ENCODE measurements at regions not wholly inside any gene's neighbourhood (a gene's known extent, or its start where the extent isn't known, plus 50 kb on each side); places are given as distances from the start of the nearest gene placed in this dataset.

DNA sequence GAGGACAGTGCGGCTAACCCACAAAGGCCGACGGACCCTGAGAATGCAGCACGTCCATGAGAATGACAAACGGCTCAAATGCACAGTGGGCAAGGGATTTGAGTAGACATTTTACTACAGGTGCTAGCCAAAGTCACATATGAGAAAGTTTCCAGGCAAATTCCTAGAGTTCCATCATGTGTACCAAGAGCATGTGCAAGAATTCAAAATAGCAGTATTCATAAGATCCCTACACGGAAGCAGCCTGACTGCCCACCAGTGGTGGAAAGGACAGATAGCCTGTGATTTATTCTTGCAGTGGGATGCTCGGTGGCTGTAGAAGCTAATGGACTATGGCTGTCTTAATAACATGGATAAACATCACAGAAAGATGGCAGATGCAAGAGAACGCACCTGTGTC is 68.0 kb downstream of the RGS12 start:
- no peak overlapping the region for H3K9ac ChIP-seq (ENCODE audit: extremely low read depth, low read length, poor library complexity, severe bottlenecking)
- TF ChIP-seq CTCF (conservative IDR thresholded peaks at IDR 0.05): no peak
- H3K4me1 ChIP-seq (ENCODE audit: control insufficient read depth, insufficient read depth, low read length): no peaks in the 10 kb centered on the region
- Mint-ChIP-seq H3K4me3 (no peak overlapping the region), H3K27ac (no peak overlapping the region), H3K36me3 (ENCODE audit: low read depth) (no peaks in the 10 kb centered on the region), H3K4me1 (no peaks in the 10 kb centered on the region), H3K27me3 (ENCODE audit: insufficient read depth) (no peaks in the 10 kb centered on the region), H3K9me3 (no peaks in the 10 kb centered on the region)
- no peaks in the 10 kb centered on the region for H3K9me3 ChIP-seq (ENCODE audit: control insufficient read depth, low read length)
- no peaks in the 10 kb centered on the region for H3K36me3 ChIP-seq (ENCODE audit: control insufficient read depth, insufficient read depth, low read length)
- WGBS, 2 experiments (ENCODE audit: insufficient coverage in 1 of 2, insufficient read length in 1 of 2): 96 to 99% methylated on average over 8 of the region's 8 CpGs
- H3K4me3 ChIP-seq (ENCODE audit: low read length): no peak overlapping the region
- no peaks in the 10 kb centered on the region for H3K27me3 ChIP-seq (ENCODE audit: control insufficient read depth, insufficient read depth, low read length, poor library complexity, severe bottlenecking)
- no peak overlapping the region for H3K27ac ChIP-seq (ENCODE audit: low read depth, low read length)
- DNase-seq: no peak

DNA sequence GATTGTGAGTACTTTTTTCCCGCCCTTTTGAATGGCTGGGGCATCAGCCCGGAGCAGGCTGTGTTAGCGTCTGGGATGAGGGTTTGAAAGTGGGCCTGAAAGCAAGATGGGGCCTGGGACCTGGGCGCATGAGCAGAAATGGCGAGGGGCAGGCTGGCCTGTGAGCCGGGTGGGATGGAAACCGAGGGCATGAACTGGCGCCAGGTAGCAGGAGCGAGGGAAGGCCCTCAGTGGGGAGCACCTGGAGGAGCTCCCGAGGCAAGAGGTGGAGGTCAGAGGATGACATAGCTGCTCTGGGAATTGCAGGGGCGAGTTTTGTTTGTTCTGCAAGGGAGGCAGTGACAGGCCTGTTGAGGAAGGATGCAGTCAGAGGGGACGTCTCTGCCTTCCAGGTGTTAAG is 68.6 kb downstream of the RGS12 start:
- Mint-ChIP-seq H3K9me3 (no peaks in the 10 kb centered on the region), H3K27me3 (ENCODE audit: insufficient read depth) (no peaks in the 10 kb centered on the region), H3K36me3 (ENCODE audit: low read depth) (no peaks in the 10 kb centered on the region), H3K4me1 (no peaks in the 10 kb centered on the region), H3K27ac (no peak overlapping the region), H3K4me3 (no peak overlapping the region)
- H3K27ac ChIP-seq (ENCODE audit: low read depth, low read length): no peak overlapping the region
- DNase-seq: no peak
- H3K4me1 ChIP-seq (ENCODE audit: control insufficient read depth, insufficient read depth, low read length): no peaks in the 10 kb centered on the region
- no peak overlapping the region for H3K9ac ChIP-seq (ENCODE audit: extremely low read depth, low read length, poor library complexity, severe bottlenecking)
- TF ChIP-seq CTCF (conservative IDR thresholded peaks at IDR 0.05): no peak
- no peak overlapping the region for H3K4me3 ChIP-seq (ENCODE audit: low read length)
- no peaks in the 10 kb centered on the region for H3K27me3 ChIP-seq (ENCODE audit: control insufficient read depth, insufficient read depth, low read length, poor library complexity, severe bottlenecking)
- H3K36me3 ChIP-seq (ENCODE audit: control insufficient read depth, insufficient read depth, low read length): no peaks in the 10 kb centered on the region
- H3K9me3 ChIP-seq (ENCODE audit: control insufficient read depth, low read length): no peaks in the 10 kb centered on the region
- WGBS, 2 experiments (ENCODE audit: insufficient coverage in 1 of 2, insufficient read length in 1 of 2): 95 to 98% methylated on average over 9 to 12 of the region's 12 CpGs

- Mint-ChIP-seq H3K4me3 (no peak overlapping the region), H3K4me1 (peaks cover 1% of the 10 kb centered on the region), H3K27ac (no peak overlapping the region), H3K9me3 (no peaks in the 10 kb centered on the region), H3K27me3 (ENCODE audit: insufficient read depth) (no peaks in the 10 kb centered on the region), H3K36me3 (ENCODE audit: low read depth) (no peaks in the 10 kb centered on the region)
- Histone ChIP-seq H3K36me3 (ENCODE audit: control insufficient read depth, insufficient read depth, low read length) (no peaks in the 10 kb centered on the region), H3K27me3 (ENCODE audit: control insufficient read depth, insufficient read depth, low read length, poor library complexity, severe bottlenecking) (no peaks in the 10 kb centered on the region), H3K27ac (ENCODE audit: low read depth, low read length) (no peak overlapping the region), H3K9ac (ENCODE audit: extremely low read depth, low read length, poor library complexity, severe bottlenecking) (no peak overlapping the region), H3K4me1 (ENCODE audit: control insufficient read depth, insufficient read depth, low read length) (no peaks in the 10 kb centered on the region), H3K4me3 (ENCODE audit: low read length) (no peak overlapping the region), H3K9me3 (ENCODE audit: control insufficient read depth, low read length) (no peaks in the 10 kb centered on the region)
- 96 to 100% methylated on average over 1 to 12 of the region's 12 CpGs for WGBS, 2 experiments (ENCODE audit: insufficient coverage in 1 of 2, insufficient read length in 1 of 2)
- no peak for TF ChIP-seq CTCF (conservative IDR thresholded peaks at IDR 0.05)
- DNase-seq: no peak
Measured at GRCh38 chr4:3361896-3362295, 69.1 kb downstream of the RGS12 start.
